GM12878 (cell line): ENCODE measurements at regions not wholly inside any gene's neighbourhood (a gene's known extent, or its start where the extent isn't known, plus 50 kb on each side); places are given as distances from the start of the nearest gene placed in this dataset.

Experiments
- ATAC-seq: fragments of 200-7000 bp; cut with Tn5 transposase; 3 replicates; pipeline ENCODE4 v1.9.1; 2020; ENCODE audit warnings: mild to moderate bottlenecking, moderate library complexity
- BruUV-seq: library from RNA; stranded (reverse); fragments of 400-500 nt; replicated peaks from 2 replicates; lab custom pipeline; 2021; lab: Mats Ljungman, UMichigan
- CTCF ChIA-PET: fragments of 300-600 bp; sonication (Branson Sonifier 250); formaldehyde crosslinking; extraction: SDS; loops from one replicate; lab custom pipeline; 2021; ENCODE audit warnings: inconsistent platforms; lab: Yijun Ruan, JAX
- POLR2A ChIA-PET: fragments of 350-600 bp; formaldehyde crosslinking; extraction: SDS; loops from one replicate; lab custom pipeline; 2021; ENCODE audit warnings: inconsistent platforms; lab: Charles Lee
- RAD21 ChIA-PET: fragments of 300-600 bp; sonication (Branson Sonifier 250); formaldehyde crosslinking; loops from one replicate; lab custom pipeline; 2023; ENCODE audit warnings: antibody characterized with exemption; ENCODE audit not compliant: unreplicated experiment; lab: Charles Lee
- SMC1A ChIA-PET: fragments of 300-600 bp; sonication (Branson Sonifier 250); formaldehyde crosslinking; loops from one replicate; lab custom pipeline; 2023; ENCODE audit not compliant: unreplicated experiment, uncharacterized antibody; lab: Charles Lee
- DNase-seq: peaks from one replicate; pipeline ENCODE4 v3.0.0-alpha.2; 2011; ENCODE audit warnings: low read depth, low spot score
- FAIRE-seq: peaks from 3 replicates; lab custom pipeline; 2011; peaks lifted over from hg19 to GRCh38; lab: Jason Lieb, UNC
- H2AFZ ChIP-seq: 2 replicates; pipeline ENCODE4 v1.6.0; 2011; ENCODE audit warnings: low read depth, low read length, control low read depth; ENCODE audit not compliant: control insufficient read depth
- H3K27ac ChIP-seq: 2 replicates; pipeline ENCODE4 v1.5.1; 2011; ENCODE audit warnings: control low read depth; ENCODE audit not compliant: control insufficient read depth, insufficient read depth
- H3K27me3 ChIP-seq, 2 experiments: replicated peaks in 1 of 2; 2 replicates each; pipeline versions ENCODE4 v1.6.0 to v1.6.1; 2011; ENCODE audit warnings: low read length in 1 of 2; ENCODE audit not compliant: control insufficient read depth in 2 of 2, insufficient read depth in 2 of 2
- H3K36me3 ChIP-seq, 2 experiments: 2 replicates each; pipeline ENCODE4 v1.5.1; 2011; ENCODE audit warnings: low read length in 1 of 2; ENCODE audit not compliant: control insufficient read depth in 2 of 2, insufficient read depth in 2 of 2
- H3K4me1 ChIP-seq: 2 replicates; pipeline ENCODE4 v1.6.1; 2011; ENCODE audit warnings: mild to moderate bottlenecking, low read length, moderate library complexity, mixed read lengths; ENCODE audit not compliant: control insufficient read depth, insufficient read depth
- H3K4me2 ChIP-seq: 2 replicates; pipeline ENCODE4 v1.6.0; 2011; ENCODE audit warnings: control low read depth; ENCODE audit not compliant: control insufficient read depth, insufficient read depth
- H3K4me3 ChIP-seq: fragments of 200-600 bp; sonication (generic); 2 replicates; pipeline ENCODE4 v1.5.1; 2016
- H3K79me2 ChIP-seq: 2 replicates; pipeline ENCODE4 v1.6.0; 2011; ENCODE audit warnings: low read length; ENCODE audit not compliant: control insufficient read depth, insufficient read depth
- H3K9ac ChIP-seq: 2 replicates; pipeline ENCODE4 v1.8.0; 2011; ENCODE audit warnings: low read length, control low read depth, mixed read lengths; ENCODE audit not compliant: control insufficient read depth, insufficient read depth
- H3K9me3 ChIP-seq: replicated peaks from 3 replicates; pipeline ENCODE4 v1.5.1; 2011; ENCODE audit warnings: mild to moderate bottlenecking, low read length; ENCODE audit not compliant: control insufficient read depth, insufficient read depth
- H4K20me1 ChIP-seq: 2 replicates; pipeline ENCODE4 v1.6.0; 2011; ENCODE audit not compliant: control insufficient read depth, insufficient read depth
- CBFB ChIP-seq: IDR thresholded peaks from 2 replicates; pipeline ENCODE4 v1.6.1; 2016; ENCODE audit warnings: antibody characterized with exemption, low read depth
- CBX5 ChIP-seq: sonication (generic); IDR thresholded peaks from 2 replicates; pipeline ENCODE4 v1.6.1; 2016; ENCODE audit warnings: low read depth, moderate library complexity, mild to moderate bottlenecking, inconsistent platforms
- CHD4 ChIP-seq: fragments of 200-600 bp; sonication (generic); IDR thresholded peaks from 2 replicates; pipeline ENCODE4 v1.6.1; 2016; ENCODE audit warnings: mild to moderate bottlenecking
- PRDM15 ChIP-seq: fragments of 450-650 bp; formaldehyde crosslinking; IDR thresholded peaks from 2 replicates; pipeline ENCODE4 v1.4.0; 2020; ENCODE audit warnings: mild to moderate bottlenecking, moderate library complexity
- RAD21 ChIP-seq: IDR thresholded peaks from 2 replicates; pipeline ENCODE4 v1.6.1; 2011; ENCODE audit warnings: mild to moderate bottlenecking, low read depth, low read length, moderate library complexity; ENCODE audit not compliant: insufficient read depth
- SUPT20H ChIP-seq: IDR thresholded peaks from 2 replicates; pipeline ENCODE4 v1.6.1; 2011; ENCODE audit warnings: low read depth, mild to moderate bottlenecking, low read length, moderate library complexity, borderline replicate concordance; ENCODE audit not compliant: control insufficient read depth
- WGBS: methylation state at CpG from one replicate; pipeline ENCODE4 v1.1.6; 2016; ENCODE audit warnings: low lambda C conversion rate; ENCODE audit not compliant: insufficient replicate concordance, insufficient coverage; ENCODE audit errors: missing lambda C conversion rate; 5-methylcytosine and 5-hydroxymethylcytosine counted together
- in situ Hi-C: fragments of 300-500 bp; cut with MboI; formaldehyde crosslinking; loops from 9 replicates; pipeline ENCODE4 v1.14.3; 2018; ENCODE audit warnings: mixed read lengths
- intact Hi-C: fragments of 100-400 bp; cut with micrococcal nuclease; formaldehyde crosslinking; loops from one replicate; pipeline ENCODE4 v1.14.2; 2022; ENCODE audit not compliant: unreplicated experiment

- no peak for TF ChIP-seq PRDM15 (CRISPR knock-in tag)
- TF ChIP-seq CBFB = no peak
- TF ChIP-seq CBX5 = no peak
- no peak for TF ChIP-seq SUPT20H
- no peak for TF ChIP-seq RAD21
- no peak for TF ChIP-seq CHD4
- no peaks in the 10 kb centered on the region for H3K36me3 ChIP-seq
- no peaks in the 10 kb centered on the region for H3K27me3 ChIP-seq
- intact Hi-C loops = no loop called here
- WGBS = 5% methylated on average over 1 of the region's 1 CpG
- FAIRE-seq = no peak
- ChIA-PET POLR2A (no interaction called here), SMC1A (interaction anchor here (0.8 to 1.4 kb wide), 6 partner anchors 8 to 59 kb away, joined by 3 to 5 read pairs (median 3); no protein-coding TSS in a partner anchor), CTCF (no interaction called here), RAD21 (interaction anchor here (1.1 kb wide), 1 partner anchor 72 kb away, joined by 3 read pairs; no protein-coding TSS in a partner anchor)
- H3K4me3 ChIP-seq = no peak overlapping the region
- no peak overlapping the region for H3K27ac ChIP-seq
- in situ Hi-C loops = no loop called here
- H3K9me3 ChIP-seq = no peaks in the 10 kb centered on the region
- no peaks in the 10 kb centered on the region for H3K4me1 ChIP-seq
- H3K4me2 ChIP-seq = no peak overlapping the region
- no peak for DNase-seq
- no peaks in the 10 kb centered on the region for H3K79me2 ChIP-seq
- H3K9ac ChIP-seq = no peak overlapping the region
- no peaks in the 10 kb centered on the region for H4K20me1 ChIP-seq
- no peak overlapping the region for H2AFZ ChIP-seq
- BruUV-seq = no TSS peak
- no peak; the same call in 2 of the 3 replicates for ATAC-seq
Observed at GRCh38 chr12:81866081-81866480, 106.9 kb upstream of the PPFIA2 start.
